Neuronal stem cell (in vitro differentiated cells): ENCODE measurements at regions not wholly inside any gene's neighbourhood (a gene's known extent, or its start where the extent isn't known, plus 50 kb on each side); places are given as distances from the start of the nearest gene placed in this dataset.

Experiments used
- DNase-seq: peaks from one replicate; pipeline ENCODE4 v3.0.0-alpha.2; 2013; ENCODE audit warnings: low spot score
- H2AFZ ChIP-seq: one replicate; pipeline ENCODE4 v1.6.1; 2013; ENCODE audit warnings: mild to moderate bottlenecking, low read length, inconsistent platforms
- H2AK5ac ChIP-seq: 2 replicates; pipeline ENCODE4 v1.6.1; 2013; ENCODE audit warnings: low read depth, mild to moderate bottlenecking, inconsistent platforms, low read length, moderate library complexity, mixed read lengths
- H2BK120ac ChIP-seq: 2 replicates; pipeline ENCODE4 v1.6.1; 2013; ENCODE audit warnings: low read depth, mild to moderate bottlenecking, inconsistent platforms, low read length, moderate library complexity, mixed read lengths
- H2BK12ac ChIP-seq: one replicate; pipeline ENCODE4 v1.6.1; 2013; ENCODE audit warnings: low read length, inconsistent platforms
- H2BK15ac ChIP-seq: 2 replicates; pipeline ENCODE4 v1.6.1; 2013; ENCODE audit warnings: mild to moderate bottlenecking, low read length, inconsistent platforms, mixed read lengths
- H2BK5ac ChIP-seq: one replicate; pipeline ENCODE4 v1.6.1; 2013; ENCODE audit warnings: inconsistent platforms, mild to moderate bottlenecking, low read length, moderate library complexity
- H3K14ac ChIP-seq: one replicate; pipeline ENCODE4 v1.6.1; 2013; ENCODE audit warnings: low read length, inconsistent platforms
- H3K18ac ChIP-seq: 2 replicates; pipeline ENCODE4 v1.6.1; 2013; ENCODE audit warnings: low read length, inconsistent platforms
- H3K23ac ChIP-seq: 2 replicates; pipeline ENCODE4 v1.6.1; 2013; ENCODE audit warnings: low read depth, mild to moderate bottlenecking, mixed read lengths, low read length, inconsistent platforms; ENCODE audit not compliant: poor library complexity
- H3K27ac ChIP-seq: replicated peaks from 3 replicates; pipeline ENCODE4 v1.5.1; 2013; ENCODE audit warnings: low read length, inconsistent platforms
- H3K27me3 ChIP-seq, 3 experiments: 2 replicates each; pipeline ENCODE4 v1.6.1; 2013; ENCODE audit warnings: low read length in 3 of 3, mild to moderate bottlenecking in 2 of 3, inconsistent platforms in 1 of 3, low read depth in 1 of 3, mixed read lengths in 1 of 3, moderate library complexity in 1 of 3; ENCODE audit not compliant: control insufficient read depth in 3 of 3, insufficient read depth in 3 of 3
- H3K36me3 ChIP-seq, 2 donors: replicated peaks in 1 of 2; 2 replicates each; pipeline ENCODE4 v1.6.1; 2013; ENCODE audit warnings: low read length in 2 of 2; ENCODE audit not compliant: control insufficient read depth in 2 of 2, insufficient read depth in 2 of 2
- H3K4ac ChIP-seq: 2 replicates; pipeline ENCODE4 v1.6.1; 2013; ENCODE audit warnings: inconsistent platforms, mild to moderate bottlenecking, low read length, moderate library complexity
- H3K4me1 ChIP-seq, 2 donors: 1 replicate in 1 of 2; 2 replicates in 1 of 2; pipeline ENCODE4 v1.6.1; 2013; ENCODE audit warnings: low read length in 2 of 2, low read depth in 1 of 2; ENCODE audit not compliant: control insufficient read depth in 2 of 2, insufficient read depth in 1 of 2
- H3K4me2 ChIP-seq: one replicate; pipeline ENCODE4 v1.6.1; 2013; ENCODE audit warnings: mild to moderate bottlenecking, low read length, inconsistent platforms; ENCODE audit not compliant: insufficient read depth, poor library complexity, severe bottlenecking
- H3K4me3 ChIP-seq, 2 donors: 2 replicates each; pipeline ENCODE4 v1.5.1; 2013; ENCODE audit warnings: low read length in 2 of 2, mild to moderate bottlenecking in 2 of 2, inconsistent platforms in 1 of 2, moderate library complexity in 1 of 2
- H3K79me1 ChIP-seq: one replicate; pipeline ENCODE4 v1.6.1; 2013; ENCODE audit warnings: low read depth, mild to moderate bottlenecking, inconsistent platforms, low read length, moderate library complexity
- H3K9ac ChIP-seq: one replicate; pipeline ENCODE4 v1.6.1; 2013; ENCODE audit warnings: mild to moderate bottlenecking, low read depth, low read length, inconsistent platforms; ENCODE audit not compliant: poor library complexity
- H3K9me3 ChIP-seq, 2 donors: replicated peaks in 1 of 2; 2 replicates each; pipeline versions ENCODE3 to v1.6.1; 2013; ENCODE audit warnings: low read length in 2 of 2, mild to moderate bottlenecking in 2 of 2, inconsistent platforms in 1 of 2, low read depth in 1 of 2, mixed read lengths in 1 of 2, moderate library complexity in 1 of 2; ENCODE audit not compliant: control insufficient read depth in 2 of 2, insufficient read depth in 1 of 2
- H4K8ac ChIP-seq: one replicate; pipeline ENCODE4 v1.6.1; 2013; ENCODE audit warnings: low read depth, mild to moderate bottlenecking, inconsistent platforms, low read length, moderate library complexity
- H4K91ac ChIP-seq: one replicate; pipeline ENCODE4 v1.6.1; 2013; ENCODE audit warnings: low read length, low read depth, mild to moderate bottlenecking, inconsistent platforms; ENCODE audit not compliant: poor library complexity
- WGBS, 2 donors: extraction: QIAGEN DNeasy Blood & Tissue Kit; methylation state at CpG; one replicate each; pipeline ENCODE4 v1.1.7; 2013; ENCODE audit warnings: missing lambda C conversion rate in 2 of 2, mixed read lengths in 1 of 2; ENCODE audit not compliant: insufficient read length in 2 of 2, insufficient replicate concordance in 1 of 2; ENCODE audit errors: extremely low coverage in 2 of 2; 5-methylcytosine and 5-hydroxymethylcytosine counted together

GRCh38 chr14:83470959-83471695 lies 1937.5 kb upstream of the SEL1L start:
- no peaks in the 10 kb centered on the region for H3K9me3 ChIP-seq
- no peak overlapping the region for H2BK5ac ChIP-seq
- H3K23ac ChIP-seq: no peak overlapping the region
- no peaks in the 10 kb centered on the region for H3K36me3 ChIP-seq
- no peak overlapping the region for H2BK12ac ChIP-seq
- H4K91ac ChIP-seq: no peak overlapping the region
- H3K9ac ChIP-seq: no peak overlapping the region
- no peak overlapping the region for H3K27ac ChIP-seq
- H3K14ac ChIP-seq: no peak overlapping the region
- H2BK120ac ChIP-seq: no peak overlapping the region
- no CpG with 5 or more reads among the region's 1 CpG for WGBS, 2 donors
- H3K27me3 ChIP-seq: no peaks in the 10 kb centered on the region
- no peak overlapping the region for H3K4ac ChIP-seq
- no peak overlapping the region for H4K8ac ChIP-seq
- H2AFZ ChIP-seq: no peak overlapping the region
- H2BK15ac ChIP-seq: no peak overlapping the region
- H3K4me1 ChIP-seq: no peaks in the 10 kb centered on the region
- H3K4me3 ChIP-seq: no peak overlapping the region
- no peak overlapping the region for H3K18ac ChIP-seq
- no peaks in the 10 kb centered on the region for H3K79me1 ChIP-seq
- no peak for DNase-seq
- no peak overlapping the region for H2AK5ac ChIP-seq
- no peak overlapping the region for H3K4me2 ChIP-seq

- Histone ChIP-seq H3K27me3 (no peaks in the 10 kb centered on the region), H3K9me3 (no peaks in the 10 kb centered on the region), H4K91ac (no peak overlapping the region), H3K36me3 (no peaks in the 10 kb centered on the region), H3K4me3 (no peak overlapping the region), H2BK5ac (no peak overlapping the region), H2BK15ac (no peak overlapping the region), H3K4ac (no peak overlapping the region), H3K4me1 (no peaks in the 10 kb centered on the region), H2AK5ac (no peak overlapping the region), H3K4me2 (no peak overlapping the region), H3K9ac (no peak overlapping the region), H3K27ac (no peak overlapping the region), H3K79me1 (no peaks in the 10 kb centered on the region), H2BK12ac (no peak overlapping the region), H3K18ac (no peak overlapping the region), H4K8ac (no peak overlapping the region), H3K23ac (no peak overlapping the region), H2AFZ (peak overlapping the region; percentile 23), H3K14ac (no peak overlapping the region), H2BK120ac (no peak overlapping the region)
- WGBS, 2 donors: no CpG with 5 or more reads among the region's 3 CpGs
- DNase-seq: no peak
Observed at GRCh38 chr14:83473416-83474235, 1940.0 kb upstream of the SEL1L start.

- Histone ChIP-seq H4K8ac (no peak overlapping the region), H2BK15ac (no peak overlapping the region), H2BK12ac (no peak overlapping the region), H3K14ac (no peak overlapping the region), H3K4ac (no peak overlapping the region), H3K9me3 (no peaks in the 10 kb centered on the region), H2BK120ac (no peak overlapping the region), H3K23ac (no peak overlapping the region), H3K4me2 (no peak overlapping the region), H2AK5ac (no peak overlapping the region), H4K91ac (no peak overlapping the region), H3K18ac (no peak overlapping the region), H3K4me1 (no peaks in the 10 kb centered on the region), H3K4me3 (no peak overlapping the region), H3K9ac (no peak overlapping the region), H3K27me3 (no peaks in the 10 kb centered on the region), H3K27ac (no peak overlapping the region), H2AFZ (no peak overlapping the region), H2BK5ac (no peak overlapping the region), H3K79me1 (no peaks in the 10 kb centered on the region), H3K36me3 (no peaks in the 10 kb centered on the region)
- no CpG with 5 or more reads among the region's 6 CpGs for WGBS, 2 donors
- no peak for DNase-seq
Observed at GRCh38 chr14:83478741-83479140, 1945.1 kb upstream of the SEL1L start.

GRCh38 chr14:83483063-83483462 lies 1949.4 kb upstream of the SEL1L start:
- H3K27ac ChIP-seq: no peak overlapping the region
- H2BK15ac ChIP-seq: no peak overlapping the region
- no peaks in the 10 kb centered on the region for H3K36me3 ChIP-seq
- DNase-seq: no peak
- H3K9ac ChIP-seq: no peak overlapping the region
- H4K8ac ChIP-seq: no peak overlapping the region
- no peak overlapping the region for H3K4ac ChIP-seq
- H3K27me3 ChIP-seq: no peaks in the 10 kb centered on the region
- H2BK5ac ChIP-seq: no peak overlapping the region
- no peak overlapping the region for H3K23ac ChIP-seq
- H3K79me1 ChIP-seq: no peaks in the 10 kb centered on the region
- H4K91ac ChIP-seq: no peak overlapping the region
- no peak overlapping the region for H2BK12ac ChIP-seq
- H3K4me1 ChIP-seq: no peaks in the 10 kb centered on the region
- no peak overlapping the region for H2AFZ ChIP-seq
- no peak overlapping the region for H2BK120ac ChIP-seq
- no peaks in the 10 kb centered on the region for H3K9me3 ChIP-seq
- no peak overlapping the region for H2AK5ac ChIP-seq
- WGBS, 2 donors: no CpG with 5 or more reads among the region's 1 CpG
- no peak overlapping the region for H3K14ac ChIP-seq
- H3K4me2 ChIP-seq: no peak overlapping the region
- no peak overlapping the region for H3K18ac ChIP-seq
- H3K4me3 ChIP-seq: no peak overlapping the region
